22Rv1 (cell line): ENCODE measurements at regions not wholly inside any gene's neighbourhood (a gene's known extent, or its start where the extent isn't known, plus 50 kb on each side); places are given as distances from the start of the nearest gene placed in this dataset.

Source experiments
- H3K27ac ChIP-seq: fragments of 450-650 bp; 2 replicates; pipeline ENCODE4 v1.5.1; 2017
- ZFX ChIP-seq: fragments of 450-650 bp; IDR thresholded peaks from 2 replicates; pipeline ENCODE4 v1.6.1; 2017; ENCODE audit warnings: antibody characterized with exemption, borderline replicate concordance
- TF ChIP-seq, protein P1 (sequence below): fragments of 450-650 bp; IDR thresholded peaks from 2 replicates; pipeline ENCODE4 v1.5.1; 2017; ENCODE audit warnings: mild to moderate bottlenecking

- no peak for TF ChIP-seq ZFX
- TF ChIP-seq, protein P1, sequence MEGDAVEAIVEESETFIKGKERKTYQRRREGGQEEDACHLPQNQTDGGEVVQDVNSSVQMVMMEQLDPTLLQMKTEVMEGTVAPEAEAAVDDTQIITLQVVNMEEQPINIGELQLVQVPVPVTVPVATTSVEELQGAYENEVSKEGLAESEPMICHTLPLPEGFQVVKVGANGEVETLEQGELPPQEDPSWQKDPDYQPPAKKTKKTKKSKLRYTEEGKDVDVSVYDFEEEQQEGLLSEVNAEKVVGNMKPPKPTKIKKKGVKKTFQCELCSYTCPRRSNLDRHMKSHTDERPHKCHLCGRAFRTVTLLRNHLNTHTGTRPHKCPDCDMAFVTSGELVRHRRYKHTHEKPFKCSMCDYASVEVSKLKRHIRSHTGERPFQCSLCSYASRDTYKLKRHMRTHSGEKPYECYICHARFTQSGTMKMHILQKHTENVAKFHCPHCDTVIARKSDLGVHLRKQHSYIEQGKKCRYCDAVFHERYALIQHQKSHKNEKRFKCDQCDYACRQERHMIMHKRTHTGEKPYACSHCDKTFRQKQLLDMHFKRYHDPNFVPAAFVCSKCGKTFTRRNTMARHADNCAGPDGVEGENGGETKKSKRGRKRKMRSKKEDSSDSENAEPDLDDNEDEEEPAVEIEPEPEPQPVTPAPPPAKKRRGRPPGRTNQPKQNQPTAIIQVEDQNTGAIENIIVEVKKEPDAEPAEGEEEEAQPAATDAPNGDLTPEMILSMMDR: no peak
- no peak overlapping the region for H3K27ac ChIP-seq
Measured at GRCh38 chr2:144201868-144202468, 318.0 kb downstream of the ZEB2 start.

- TF ChIP-seq ZFX: no peak
- TF ChIP-seq, protein P1: no peak
- no peak overlapping the region for H3K27ac ChIP-seq
Measured at GRCh38 chr2:144201126-144201525, 318.8 kb downstream of the ZEB2 start.

DNA sequence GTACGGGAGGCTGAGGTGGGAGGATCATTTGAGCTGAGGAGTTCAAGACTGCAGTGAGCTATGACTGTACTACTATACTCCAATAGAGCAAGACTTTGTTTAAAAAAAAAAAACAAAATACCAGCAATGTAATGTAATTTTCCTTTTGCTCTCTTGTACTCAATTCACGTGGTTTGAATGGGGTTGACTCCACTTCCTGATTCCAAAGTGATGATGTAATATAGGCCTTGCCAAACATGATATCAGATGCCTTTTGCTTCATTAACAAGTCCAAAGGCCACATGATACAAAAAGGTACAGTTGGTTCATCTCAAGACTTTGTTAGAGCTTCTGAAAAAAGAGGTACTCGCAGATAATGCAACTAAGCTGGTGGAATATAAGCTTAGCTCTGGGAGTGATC lies 321.8 kb downstream of the ZEB2 start:
- no peak overlapping the region for H3K27ac ChIP-seq
- TF ChIP-seq ZFX: no peak
- TF ChIP-seq, protein P1: no peak

GRCh38 chr2:144194326-144195071 lies 325.4 kb downstream of the ZEB2 start:
- TF ChIP-seq, protein P1: no peak
- no peak for TF ChIP-seq ZFX
- no peak overlapping the region for H3K27ac ChIP-seq

DNA sequence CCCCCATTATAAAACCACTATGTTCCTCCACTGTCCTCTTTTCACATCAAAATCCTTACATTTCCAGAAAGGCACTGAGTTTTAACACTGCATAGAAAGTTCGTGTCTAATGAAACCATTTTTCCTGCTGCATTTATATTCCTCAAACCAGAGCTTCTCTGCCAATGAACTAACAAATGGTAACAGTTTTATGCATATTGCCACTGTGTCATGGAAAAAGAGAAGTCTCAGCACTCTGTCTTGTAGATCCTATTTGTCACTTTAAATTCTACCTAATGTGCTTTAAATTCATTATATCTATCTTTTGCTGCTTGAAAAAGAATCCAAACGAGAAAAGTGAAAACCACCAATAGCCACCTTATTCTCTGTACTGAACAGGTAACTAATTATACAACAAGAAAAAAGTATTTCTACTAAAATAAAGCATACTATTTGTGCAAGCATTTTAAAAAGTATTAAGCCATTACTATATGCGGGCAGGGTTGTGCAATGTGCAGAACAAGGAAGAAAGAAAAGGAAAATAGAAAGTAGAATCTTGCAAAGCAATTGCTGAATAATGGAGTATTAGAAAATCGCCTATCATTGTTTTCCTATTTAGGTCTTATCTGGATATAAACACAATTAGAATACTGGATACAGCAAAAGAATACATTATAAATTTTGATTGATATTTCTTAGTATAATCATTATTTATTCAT lies 328.9 kb downstream of the ZEB2 start:
- TF ChIP-seq, protein P1: no peak
- TF ChIP-seq ZFX: no peak

GRCh38 chr2:144183727-144184126 lies 336.2 kb downstream of the ZEB2 start:
- TF ChIP-seq, protein P1: no peak
- no peak for TF ChIP-seq ZFX
- H3K27ac ChIP-seq: no peak overlapping the region

More for the DNA sequence above, 328.9 kb downstream of the ZEB2 start:
- no peak overlapping the region for H3K27ac ChIP-seq

GRCh38 chr2:144181001-144181400 lies 338.9 kb downstream of the ZEB2 start:
- no peak overlapping the region for H3K27ac ChIP-seq
- TF ChIP-seq, protein P1: no peak
- no peak for TF ChIP-seq ZFX
